Keratinocyte (primary cell): ENCODE measurements at regions not wholly inside any gene's neighbourhood (a gene's known extent, or its start where the extent isn't known, plus 50 kb on each side); places are given as distances from the start of the nearest gene placed in this dataset.

Experiments
- DNase-seq: peaks from one replicate; pipeline ENCODE4 v3.0.0-alpha.2; 2011; ENCODE audit warnings: low read depth, missing footprints, low spot score
- FAIRE-seq: peaks from 2 replicates; lab custom pipeline; 2011; peaks lifted over from hg19 to GRCh38; lab: Jason Lieb, UNC
- H2AFZ ChIP-seq: 2 replicates; pipeline ENCODE4 v1.6.0; 2012; ENCODE audit warnings: low read length, control low read depth, inconsistent platforms; ENCODE audit not compliant: control insufficient read depth
- H3K27ac ChIP-seq: 2 replicates; pipeline ENCODE4 v1.5.1; 2011; ENCODE audit warnings: low read length; ENCODE audit not compliant: control insufficient read depth, insufficient read depth
- H3K27me3 ChIP-seq: 3 replicates; pipeline ENCODE4 v1.6.0; 2011; ENCODE audit warnings: low read length; ENCODE audit not compliant: control insufficient read depth, insufficient read depth; ENCODE audit errors: extremely low read depth
- H3K36me3 ChIP-seq, 2 experiments: 2 replicates in 1 of 2; 3 replicates in 1 of 2; pipeline ENCODE4 v1.5.1; 2011; ENCODE audit warnings: low read length in 2 of 2, mild to moderate bottlenecking in 1 of 2; ENCODE audit not compliant: control insufficient read depth in 2 of 2, insufficient read depth in 2 of 2; ENCODE audit errors: extremely low read depth in 1 of 2
- H3K4me1 ChIP-seq: 3 replicates; pipeline ENCODE4 v1.5.1; 2011; ENCODE audit warnings: low read length; ENCODE audit not compliant: control insufficient read depth, insufficient read depth; ENCODE audit errors: extremely low read depth
- H3K4me2 ChIP-seq: 3 replicates; pipeline ENCODE4 v1.6.0; 2011; ENCODE audit warnings: low read depth, low read length; ENCODE audit not compliant: control insufficient read depth, insufficient read depth; ENCODE audit errors: extremely low read depth
- H3K4me3 ChIP-seq, 3 experiments: fragments of 200-600 bp in 1 of 3; sonication (generic) in 1 of 3; 2 replicates in 2 of 3; 3 replicates in 1 of 3; pipeline ENCODE4 v1.5.1; 2011 to 2016; ENCODE audit warnings: low read length in 3 of 3, mild to moderate bottlenecking in 3 of 3, control low read depth in 2 of 3, inconsistent platforms in 1 of 3, low read depth in 1 of 3, mixed read lengths in 1 of 3, mixed run types in 1 of 3, moderate library complexity in 1 of 3; ENCODE audit not compliant: control insufficient read depth in 2 of 3, insufficient read depth in 2 of 3; ENCODE audit errors: extremely low read depth in 1 of 3
- H3K79me2 ChIP-seq: 2 replicates; pipeline ENCODE4 v1.6.0; 2012; ENCODE audit warnings: low read length; ENCODE audit not compliant: control insufficient read depth, insufficient read depth
- H3K9ac ChIP-seq: 3 replicates; pipeline ENCODE4 v1.6.0; 2011; ENCODE audit warnings: low read length; ENCODE audit not compliant: control insufficient read depth, insufficient read depth; ENCODE audit errors: extremely low read depth
- H3K9me1 ChIP-seq: 3 replicates; pipeline ENCODE4 v1.6.0; 2011; ENCODE audit warnings: low read length; ENCODE audit not compliant: control insufficient read depth, insufficient read depth; ENCODE audit errors: extremely low read depth
- H3K9me3 ChIP-seq: 2 replicates; pipeline ENCODE4 v1.5.1; 2012; ENCODE audit warnings: low read depth, low read length; ENCODE audit not compliant: control insufficient read depth
- H4K20me1 ChIP-seq: 3 replicates; pipeline ENCODE4 v1.6.0; 2011; ENCODE audit warnings: low read length; ENCODE audit not compliant: control insufficient read depth, insufficient read depth; ENCODE audit errors: extremely low read depth
- EZH2 ChIP-seq: IDR thresholded peaks from one replicate; pipeline ENCODE4 v1.6.1; 2012; ENCODE audit warnings: inconsistent platforms, mild to moderate bottlenecking, low read length, moderate library complexity
- dilution Hi-C: fragments of 300-500 bp; cut with MboI; formaldehyde crosslinking; loops from one replicate; pipeline ENCODE4 v1.7.0; 2020; ENCODE audit warnings: low sequenced_read_pairs; ENCODE audit not compliant: extremely low pct_ligation_motif_present
- TF ChIP-seq, protein P1 (sequence below), 3 experiments: IDR thresholded peaks in 1 of 3; conservative IDR thresholded peaks in 1 of 3; optimal IDR thresholded peaks in 1 of 3; 2 replicates in 2 of 3; 3 replicates in 1 of 3; pipeline versions ENCODE3 to v1.5.1; 2011; ENCODE audit warnings: low read length in 3 of 3, mild to moderate bottlenecking in 3 of 3, moderate library complexity in 2 of 3, control low read depth in 1 of 3, inconsistent platforms in 1 of 3; ENCODE audit not compliant: insufficient read depth in 2 of 3; ENCODE audit errors: extremely low read depth in 1 of 3

DNA sequence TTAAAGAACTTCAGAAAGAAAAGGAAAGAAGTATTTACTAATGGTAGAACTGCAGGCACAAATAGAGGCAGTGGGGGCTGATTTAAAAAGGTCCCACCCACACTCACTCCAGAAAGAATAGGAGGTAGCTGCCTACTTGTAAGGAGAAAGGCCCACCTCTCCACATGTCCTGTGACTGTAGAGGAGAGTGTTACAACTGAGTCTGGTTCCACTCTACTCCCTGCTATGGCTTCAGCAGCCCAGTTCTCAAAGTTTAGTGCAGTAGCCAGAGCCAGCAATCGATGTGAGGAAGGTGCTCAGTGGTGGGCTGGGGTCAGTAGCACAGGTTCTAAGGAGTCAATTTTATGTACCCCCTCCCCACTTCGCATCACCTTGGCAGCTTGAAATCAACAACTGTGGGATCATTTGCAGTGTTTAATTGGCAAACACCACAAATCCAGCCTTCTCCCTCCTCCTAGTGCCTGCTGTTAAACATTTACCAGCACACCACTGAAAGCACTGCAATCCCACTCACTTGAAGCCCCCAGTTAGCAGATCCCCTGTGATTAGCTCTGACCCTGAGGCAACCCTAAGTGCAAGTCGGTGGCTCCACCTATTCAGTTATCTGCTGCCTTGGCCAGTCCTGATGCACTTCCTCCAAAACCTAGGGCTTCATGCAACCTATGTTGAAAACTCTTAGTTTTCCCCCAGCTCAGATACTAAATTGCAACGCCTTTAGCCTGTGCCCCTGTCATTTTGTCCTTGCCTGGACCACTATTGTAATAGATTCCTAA lies 146.6 kb downstream of the BBOX1 start:
- no peak overlapping the region for H3K4me2 ChIP-seq
- no peaks in the 10 kb centered on the region for H3K9me3 ChIP-seq
- H3K36me3 ChIP-seq, result no peaks in the 10 kb centered on the region
- H3K4me1 ChIP-seq, result peaks cover 6% of the 10 kb centered on the region
- FAIRE-seq (no peak), DNase-seq (no peak)
- no peak overlapping the region for H2AFZ ChIP-seq
- H3K9ac ChIP-seq, result no peak overlapping the region
- H3K79me2 ChIP-seq, result no peaks in the 10 kb centered on the region
- H4K20me1 ChIP-seq, result no peaks in the 10 kb centered on the region
- H3K9me1 ChIP-seq, result no peaks in the 10 kb centered on the region
- no peaks in the 10 kb centered on the region for H3K27me3 ChIP-seq
- dilution Hi-C loops, result loop anchor here (25.0 kb wide), 2 partner anchors 100 to 300 kb away; no protein-coding TSS in a partner anchor
- no peak overlapping the region for H3K27ac ChIP-seq
- TF ChIP-seq, protein P1, sequence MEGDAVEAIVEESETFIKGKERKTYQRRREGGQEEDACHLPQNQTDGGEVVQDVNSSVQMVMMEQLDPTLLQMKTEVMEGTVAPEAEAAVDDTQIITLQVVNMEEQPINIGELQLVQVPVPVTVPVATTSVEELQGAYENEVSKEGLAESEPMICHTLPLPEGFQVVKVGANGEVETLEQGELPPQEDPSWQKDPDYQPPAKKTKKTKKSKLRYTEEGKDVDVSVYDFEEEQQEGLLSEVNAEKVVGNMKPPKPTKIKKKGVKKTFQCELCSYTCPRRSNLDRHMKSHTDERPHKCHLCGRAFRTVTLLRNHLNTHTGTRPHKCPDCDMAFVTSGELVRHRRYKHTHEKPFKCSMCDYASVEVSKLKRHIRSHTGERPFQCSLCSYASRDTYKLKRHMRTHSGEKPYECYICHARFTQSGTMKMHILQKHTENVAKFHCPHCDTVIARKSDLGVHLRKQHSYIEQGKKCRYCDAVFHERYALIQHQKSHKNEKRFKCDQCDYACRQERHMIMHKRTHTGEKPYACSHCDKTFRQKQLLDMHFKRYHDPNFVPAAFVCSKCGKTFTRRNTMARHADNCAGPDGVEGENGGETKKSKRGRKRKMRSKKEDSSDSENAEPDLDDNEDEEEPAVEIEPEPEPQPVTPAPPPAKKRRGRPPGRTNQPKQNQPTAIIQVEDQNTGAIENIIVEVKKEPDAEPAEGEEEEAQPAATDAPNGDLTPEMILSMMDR (optimal IDR thresholded peaks at IDR 0.05 in 1 of 3, IDR thresholded peaks at IDR 0.05 in 1 of 3, conservative IDR thresholded peaks at IDR 0.05 in 1 of 3; ENCODE audit: extremely low read depth in 1 of 3, insufficient read depth in 2 of 3, low read length in 3 of 3), result no peak
- no peak for TF ChIP-seq EZH2
- H3K4me3 ChIP-seq, result no peak overlapping the region

DNA sequence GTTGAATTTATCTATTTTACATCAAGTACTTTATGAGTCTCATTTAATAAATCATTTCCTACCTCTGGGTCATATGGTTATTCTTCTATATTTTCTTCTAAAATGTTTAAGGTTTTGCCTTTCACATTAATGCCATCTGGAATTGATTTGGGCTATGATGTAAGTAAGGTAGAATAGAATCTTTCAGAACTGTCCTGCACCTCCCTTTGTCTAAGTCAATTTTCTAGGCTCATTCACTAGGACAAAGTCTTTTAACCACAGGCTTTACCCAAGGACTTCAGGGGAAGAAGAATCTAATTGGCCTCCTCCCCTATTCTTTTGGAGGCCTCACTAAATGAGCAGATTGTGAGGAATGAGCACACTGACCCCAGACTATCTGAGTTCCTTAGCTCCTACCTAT lies 146.0 kb downstream of the BBOX1 start:
- no peak overlapping the region for H3K9ac ChIP-seq
- H3K79me2 ChIP-seq, result no peaks in the 10 kb centered on the region
- TF ChIP-seq EZH2, result no peak
- TF ChIP-seq, protein P1 (optimal IDR thresholded peaks at IDR 0.05 in 1 of 3, IDR thresholded peaks at IDR 0.05 in 1 of 3, conservative IDR thresholded peaks at IDR 0.05 in 1 of 3; ENCODE audit: extremely low read depth in 1 of 3, insufficient read depth in 2 of 3, low read length in 3 of 3), result no peak
- H3K9me1 ChIP-seq, result no peaks in the 10 kb centered on the region
- peaks cover 6% of the 10 kb centered on the region for H3K4me1 ChIP-seq
- H3K4me3 ChIP-seq, result no peak overlapping the region
- H3K4me2 ChIP-seq, result no peak overlapping the region
- no peak overlapping the region for H2AFZ ChIP-seq
- no peaks in the 10 kb centered on the region for H3K9me3 ChIP-seq
- DNase-seq, result no peak
- no peak overlapping the region for H3K27ac ChIP-seq
- no peaks in the 10 kb centered on the region for H3K36me3 ChIP-seq
- dilution Hi-C loops, result loop anchor here (25.0 kb wide), 2 partner anchors 101 to 301 kb away; no protein-coding TSS in a partner anchor
- H4K20me1 ChIP-seq, result no peaks in the 10 kb centered on the region
- no peaks in the 10 kb centered on the region for H3K27me3 ChIP-seq
- FAIRE-seq, result no peak
